Muscle of leg (tissue), 3 donors: ENCODE measurements at regions not wholly inside any gene's neighbourhood (a gene's known extent, or its start where the extent isn't known, plus 50 kb on each side); places are given as distances from the start of the nearest gene placed in this dataset.
"Not testable (repeated sequence)": the region's sequence is repeated elsewhere in the genome, so short reads cannot be mapped to it uniquely, and the experiment has no call there.

Experiments used
- DNase-seq: peaks from one replicate; pipeline ENCODE4 v3.0.0; 2013
- H3K27ac ChIP-seq: one replicate; pipeline ENCODE4 v1.5.1; 2013; ENCODE audit warnings: mild to moderate bottlenecking, low read length, control low read depth
- H3K27me3 ChIP-seq: one replicate; pipeline ENCODE4 v1.6.1; 2013; ENCODE audit warnings: low read length; ENCODE audit not compliant: control insufficient read depth, insufficient read depth
- H3K36me3 ChIP-seq: one replicate; pipeline ENCODE4 v1.6.1; 2013; ENCODE audit warnings: low read length; ENCODE audit not compliant: control insufficient read depth, insufficient read depth
- H3K4me1 ChIP-seq: one replicate; pipeline ENCODE4 v1.6.1; 2013; ENCODE audit warnings: low read length; ENCODE audit not compliant: control insufficient read depth, insufficient read depth
- H3K4me3 ChIP-seq: one replicate; pipeline ENCODE4 v1.5.1; 2013; ENCODE audit warnings: low read length, control low read depth
- H3K9me3 ChIP-seq: replicated peaks from 2 replicates; pipeline ENCODE4 v1.6.1; 2013; ENCODE audit warnings: low read depth, low read length; ENCODE audit not compliant: control insufficient read depth
- WGBS: methylation state at CpG from one replicate; pipeline ENCODE4 v1.1.5; 2013; ENCODE audit warnings: missing lambda C conversion rate; ENCODE audit not compliant: insufficient coverage; 5-methylcytosine and 5-hydroxymethylcytosine counted together

DNA sequence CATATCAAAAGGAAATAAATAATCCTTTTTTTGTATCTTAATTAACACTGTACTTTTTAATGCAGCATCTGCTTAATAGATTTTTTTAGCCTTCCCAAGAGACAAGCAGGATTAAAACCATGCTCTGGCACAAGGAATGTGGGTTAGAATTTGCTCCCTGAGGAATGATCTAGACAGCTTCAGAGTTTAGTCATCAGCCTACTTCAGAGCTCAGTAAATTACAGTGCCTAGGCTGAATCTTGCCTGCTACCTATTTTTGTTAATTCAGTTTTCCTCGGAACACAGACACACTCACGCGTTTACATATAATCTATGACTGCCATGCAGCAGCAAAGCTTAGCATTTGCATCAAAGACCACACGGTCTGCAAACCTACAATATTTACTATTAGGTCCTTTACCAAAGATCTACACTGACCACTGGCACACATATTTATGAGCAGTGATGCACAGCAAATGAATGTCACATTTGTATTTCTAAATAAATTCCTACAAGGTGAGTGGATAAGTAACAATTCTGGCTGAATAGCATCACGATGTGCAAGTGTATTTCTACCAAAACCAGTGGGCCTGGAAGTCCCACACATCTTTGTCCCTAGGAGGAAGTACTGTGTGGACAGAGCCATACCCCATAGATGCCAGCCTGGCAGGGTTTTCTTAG lies 309.8 kb upstream of the TMEM132C start:
- H3K4me3 ChIP-seq, result no peak overlapping the region
- WGBS, result 92% methylated on average over 3 of the region's 5 CpGs
- no peaks in the 10 kb centered on the region for H3K36me3 ChIP-seq
- no peaks in the 10 kb centered on the region for H3K9me3 ChIP-seq
- H3K27me3 ChIP-seq, result no peaks in the 10 kb centered on the region
- DNase-seq, result no peak
- H3K4me1 ChIP-seq, result no peaks in the 10 kb centered on the region
- H3K27ac ChIP-seq, result no peak overlapping the region

DNA sequence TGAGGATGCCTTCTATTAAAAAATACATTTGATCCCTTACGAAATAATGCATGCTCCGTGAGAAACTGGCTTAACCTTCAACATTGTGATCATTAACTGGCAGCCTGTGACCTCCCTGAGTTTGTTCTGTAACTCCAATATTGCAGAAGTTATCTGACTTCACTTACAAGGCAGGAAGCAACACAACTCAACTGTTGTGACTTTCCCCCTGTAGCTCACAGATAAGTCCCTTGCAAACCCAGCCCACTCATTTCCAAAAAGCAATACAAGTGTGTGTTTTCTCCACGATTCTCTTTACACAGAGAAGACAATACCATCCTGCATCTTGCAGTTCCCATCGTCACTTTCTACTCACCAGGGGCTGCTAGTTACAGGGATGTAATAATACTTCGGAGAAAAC lies 304.7 kb upstream of the TMEM132C start:
- Histone ChIP-seq H3K27ac (no peak overlapping the region), H3K36me3 (no peaks in the 10 kb centered on the region), H3K9me3 (no peaks in the 10 kb centered on the region), H3K27me3 (no peaks in the 10 kb centered on the region), H3K4me3 (no peak overlapping the region), H3K4me1 (no peaks in the 10 kb centered on the region)
- no peak for DNase-seq
- WGBS, result 72% methylated on average over 3 of the region's 5 CpGs

DNA sequence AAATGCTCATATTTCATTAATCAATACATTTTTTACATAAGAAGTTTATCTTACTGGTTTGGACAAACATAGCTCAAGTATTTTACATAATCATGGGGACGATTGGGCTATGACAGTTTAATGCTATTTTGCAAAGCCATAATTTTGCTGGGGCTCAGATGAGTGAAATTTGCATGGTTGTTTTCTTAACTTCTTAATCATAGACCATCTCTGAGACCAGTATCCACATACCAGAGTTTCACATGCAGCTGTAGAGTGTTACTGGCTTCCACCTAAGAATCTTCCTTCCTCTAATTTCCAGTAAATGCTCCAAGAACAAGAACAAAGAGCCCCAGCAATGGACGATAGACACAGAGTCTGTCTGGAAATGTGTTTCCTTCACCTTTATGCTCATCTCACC lies 303.0 kb upstream of the TMEM132C start:
- no peak for DNase-seq
- H3K27ac ChIP-seq, result no peak overlapping the region
- H3K27me3 ChIP-seq, result no peaks in the 10 kb centered on the region
- H3K9me3 ChIP-seq, result no peaks in the 10 kb centered on the region
- no peaks in the 10 kb centered on the region for H3K36me3 ChIP-seq
- no peak overlapping the region for H3K4me3 ChIP-seq
- WGBS, result no CpG with 5 or more reads among the region's 2 CpGs
- H3K4me1 ChIP-seq, result no peaks in the 10 kb centered on the region

GRCh38 chr12:127964717-127965116 lies 302.3 kb upstream of the TMEM132C start:
- Histone ChIP-seq H3K9me3 (no peaks in the 10 kb centered on the region), H3K4me1 (no peaks in the 10 kb centered on the region), H3K27me3 (no peaks in the 10 kb centered on the region), H3K4me3 (no peak overlapping the region), H3K36me3 (no peaks in the 10 kb centered on the region), H3K27ac (no peak overlapping the region)
- no CpG with 5 or more reads among the region's 3 CpGs for whole genome bisulfite sequencing
- DNase-seq, result no peak

DNA sequence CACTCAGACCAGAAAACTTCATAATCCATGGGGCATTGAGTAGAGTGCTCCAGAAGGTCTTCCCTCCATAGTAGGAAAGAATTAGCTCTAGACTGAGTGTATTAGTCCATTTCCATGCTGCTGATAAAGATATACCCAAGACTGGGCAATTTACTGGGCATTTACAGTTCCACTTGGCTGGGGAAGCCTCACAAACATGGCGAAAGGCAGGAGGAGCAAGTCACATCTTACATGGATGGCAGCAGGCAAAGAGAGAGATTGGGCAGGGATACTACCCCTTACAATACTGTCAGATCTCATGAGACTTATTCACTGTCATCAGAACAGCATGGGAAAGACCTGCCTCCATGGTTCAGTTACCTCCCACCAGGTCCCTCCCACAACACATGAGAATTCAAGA lies 300.6 kb upstream of the TMEM132C start:
- 40% methylated on average over 1 of the region's 1 CpG for WGBS
- no peaks in the 10 kb centered on the region for H3K27me3 ChIP-seq
- H3K27ac ChIP-seq, result no peak overlapping the region
- DNase-seq, result no peak
- H3K4me1 ChIP-seq, result no peaks in the 10 kb centered on the region
- no peaks in the 10 kb centered on the region for H3K9me3 ChIP-seq
- no peaks in the 10 kb centered on the region for H3K36me3 ChIP-seq
- no peak overlapping the region for H3K4me3 ChIP-seq

GRCh38 chr12:127970491-127970890 lies 296.5 kb upstream of the TMEM132C start:
- no CpG with 5 or more reads among the region's 4 CpGs for WGBS

GRCh38 chr12:127980585-127980984 lies 286.4 kb upstream of the TMEM132C start:
- no peaks in the 10 kb centered on the region for H3K4me1 ChIP-seq
- H3K27ac ChIP-seq, result no peak overlapping the region
- WGBS, result 60% methylated on average over 1 of the region's 4 CpGs
- H3K4me3 ChIP-seq, result no peak overlapping the region
- no peaks in the 10 kb centered on the region for H3K9me3 ChIP-seq
- no peaks in the 10 kb centered on the region for H3K27me3 ChIP-seq
- no peaks in the 10 kb centered on the region for H3K36me3 ChIP-seq
- DNase-seq, result no peak

More at GRCh38 chr12:127970491-127970890, 296.5 kb upstream of the TMEM132C start:
- H3K36me3 ChIP-seq, result no peaks in the 10 kb centered on the region
- no peak overlapping the region for H3K4me3 ChIP-seq
- H3K27me3 ChIP-seq, result no peaks in the 10 kb centered on the region
- H3K27ac ChIP-seq, result no peak overlapping the region
- H3K4me1 ChIP-seq, result no peaks in the 10 kb centered on the region
- H3K9me3 ChIP-seq, result no peaks in the 10 kb centered on the region
- DNase-seq, result no peak

DNA sequence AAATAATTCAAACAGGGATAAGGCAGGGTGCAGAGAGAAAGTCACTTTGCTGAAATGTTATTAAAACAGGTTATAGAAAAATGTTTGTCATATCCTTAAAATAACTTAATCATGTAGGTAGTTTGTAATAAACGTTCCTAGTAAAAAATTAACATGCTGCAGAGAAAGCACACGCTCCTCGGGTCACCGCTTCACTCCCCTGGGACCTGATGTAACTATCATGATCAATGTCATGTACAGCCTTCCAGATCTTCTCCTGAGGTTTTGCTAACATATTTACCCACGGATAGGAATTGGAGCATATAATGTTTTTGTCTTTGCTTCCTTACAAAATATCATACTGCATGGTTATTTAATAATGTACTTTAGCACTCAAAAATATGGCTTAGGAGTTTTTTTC lies 285.1 kb upstream of the TMEM132C start:
- Histone ChIP-seq H3K9me3 (no peaks in the 10 kb centered on the region), H3K27me3 (no peaks in the 10 kb centered on the region), H3K36me3 (no peaks in the 10 kb centered on the region), H3K4me1 (no peaks in the 10 kb centered on the region), H3K4me3 (no peak overlapping the region), H3K27ac (no peak overlapping the region)
- no peak for DNase-seq
- no CpG with 5 or more reads among the region's 5 CpGs for WGBS

- not testable (repeated sequence) for H3K4me3 ChIP-seq, H3K9me3 ChIP-seq, H3K4me1 ChIP-seq, H3K27ac ChIP-seq, DNase-seq, H3K36me3 ChIP-seq, H3K27me3 ChIP-seq
- 95% methylated on average over 47 of the region's 50 CpGs for WGBS
Observed at GRCh38 chr12:127983213-127983791, 283.7 kb upstream of the TMEM132C start.

GRCh38 chr12:127984386-127985055 lies 282.4 kb upstream of the TMEM132C start:
- H3K36me3 ChIP-seq, result no peaks in the 10 kb centered on the region
- H3K27me3 ChIP-seq, result no peaks in the 10 kb centered on the region
- no peaks in the 10 kb centered on the region for H3K4me1 ChIP-seq
- 73% methylated on average over 5 of the region's 10 CpGs for whole genome bisulfite sequencing
- H3K27ac ChIP-seq, result no peak overlapping the region
- H3K9me3 ChIP-seq, result no peaks in the 10 kb centered on the region
- no peak overlapping the region for H3K4me3 ChIP-seq
- no peak for DNase-seq
